Erythroblast (primary cell): ENCODE measurements at regions not wholly inside any gene's neighbourhood (a gene's known extent, or its start where the extent isn't known, plus 50 kb on each side); places are given as distances from the start of the nearest gene placed in this dataset.

ENCODE experiments used
- GATA1 ChIP-seq: IDR thresholded peaks from 2 replicates; pipeline ENCODE4 v1.6.1; 2011; ENCODE audit warnings: low read depth, mild to moderate bottlenecking, control low read depth, low read length, moderate library complexity
- POLR2A ChIP-seq: IDR thresholded peaks from 2 replicates; pipeline ENCODE4 v1.6.1; 2011; ENCODE audit warnings: mild to moderate bottlenecking, low read length

DNA sequence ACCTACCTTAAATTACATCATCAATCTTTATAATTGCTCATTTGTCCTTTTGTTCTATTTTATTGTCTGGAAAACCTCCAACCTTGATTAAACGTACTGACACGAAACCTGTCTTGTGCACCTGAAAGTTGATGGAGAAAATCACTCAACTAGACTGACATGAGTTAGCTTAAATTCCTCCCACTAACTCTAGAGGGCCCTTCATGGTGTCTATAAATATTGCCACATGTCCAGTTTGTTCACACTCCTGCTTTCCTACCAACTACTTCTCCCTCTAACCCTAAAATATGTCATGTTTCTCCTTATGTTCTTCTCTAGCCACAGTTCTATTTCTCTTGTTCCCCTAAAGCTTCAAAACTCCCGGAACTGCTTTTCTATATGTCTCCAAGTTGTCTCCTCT is 59.8 kb upstream of the SGO1 start:
- TF ChIP-seq POLR2A = no peak
- no peak for TF ChIP-seq GATA1
